ENCODE measurements at regions not wholly inside any gene's neighbourhood (a gene's known extent, or its start where the extent isn't known, plus 50 kb on each side); places are given as distances from the start of the nearest gene placed in this dataset.

DNA sequence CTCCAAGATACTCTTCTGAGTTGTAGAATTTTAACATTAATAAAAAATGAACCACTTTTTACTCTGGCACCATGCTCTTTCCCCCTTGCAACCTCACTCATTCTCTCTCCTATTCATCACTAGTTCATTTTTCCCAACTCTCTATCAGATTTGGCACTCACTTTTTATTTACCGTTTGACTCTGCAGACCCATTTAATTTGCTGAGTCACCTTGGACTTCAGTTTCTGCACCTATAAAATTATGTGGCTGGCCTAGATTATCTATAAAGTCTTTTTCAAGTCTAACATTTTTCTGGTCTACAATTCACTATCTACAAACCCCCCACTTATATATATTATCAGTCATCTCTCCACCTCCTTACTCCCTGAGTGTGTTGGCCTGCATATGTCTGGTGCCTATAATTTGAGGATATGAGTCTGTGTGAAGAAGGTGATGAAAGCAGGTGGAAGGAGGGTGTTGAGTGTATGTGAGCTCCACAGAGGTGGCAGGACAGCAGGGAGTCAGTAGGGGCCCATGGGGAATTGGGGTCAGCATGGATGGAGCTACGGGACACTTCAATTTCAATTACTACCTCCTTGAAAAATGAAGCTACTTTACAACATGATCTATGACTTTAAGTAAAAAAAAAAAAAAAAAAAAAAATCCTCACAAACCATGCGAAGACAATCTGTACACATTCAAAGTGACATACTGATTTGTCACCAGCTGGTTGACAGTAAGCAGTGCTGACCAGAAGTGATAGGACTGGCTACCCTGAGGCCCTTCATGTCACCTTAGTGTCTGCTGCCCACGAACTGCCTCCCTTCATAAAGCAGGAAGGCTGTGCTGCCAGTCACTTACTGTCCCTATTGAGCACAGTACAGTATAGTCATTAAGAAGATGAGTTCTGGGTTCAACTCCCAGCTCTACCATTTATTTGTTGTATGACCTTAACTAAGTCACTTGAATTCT lies 334.2 kb upstream of the IL12A start:
- TF ChIP-seq, protein P1, sequence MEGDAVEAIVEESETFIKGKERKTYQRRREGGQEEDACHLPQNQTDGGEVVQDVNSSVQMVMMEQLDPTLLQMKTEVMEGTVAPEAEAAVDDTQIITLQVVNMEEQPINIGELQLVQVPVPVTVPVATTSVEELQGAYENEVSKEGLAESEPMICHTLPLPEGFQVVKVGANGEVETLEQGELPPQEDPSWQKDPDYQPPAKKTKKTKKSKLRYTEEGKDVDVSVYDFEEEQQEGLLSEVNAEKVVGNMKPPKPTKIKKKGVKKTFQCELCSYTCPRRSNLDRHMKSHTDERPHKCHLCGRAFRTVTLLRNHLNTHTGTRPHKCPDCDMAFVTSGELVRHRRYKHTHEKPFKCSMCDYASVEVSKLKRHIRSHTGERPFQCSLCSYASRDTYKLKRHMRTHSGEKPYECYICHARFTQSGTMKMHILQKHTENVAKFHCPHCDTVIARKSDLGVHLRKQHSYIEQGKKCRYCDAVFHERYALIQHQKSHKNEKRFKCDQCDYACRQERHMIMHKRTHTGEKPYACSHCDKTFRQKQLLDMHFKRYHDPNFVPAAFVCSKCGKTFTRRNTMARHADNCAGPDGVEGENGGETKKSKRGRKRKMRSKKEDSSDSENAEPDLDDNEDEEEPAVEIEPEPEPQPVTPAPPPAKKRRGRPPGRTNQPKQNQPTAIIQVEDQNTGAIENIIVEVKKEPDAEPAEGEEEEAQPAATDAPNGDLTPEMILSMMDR (IDR thresholded peaks at IDR 0.05; ENCODE audit: poor library complexity, severe bottlenecking), result no peak
- TF ChIP-seq MXI1 (conservative IDR thresholded peaks at IDR 0.05; ENCODE audit: poor library complexity, severe bottlenecking), result no peak
- no peak for TF ChIP-seq REST (IDR thresholded peaks at IDR 0.05; ENCODE audit: borderline replicate concordance)
- TF ChIP-seq TAF1 (IDR thresholded peaks at IDR 0.05; ENCODE audit: low read depth), result no peak
- no peak for TF ChIP-seq POLR2AphosphoS5 (IDR thresholded peaks at IDR 0.05)
- no peak for TF ChIP-seq RAD21 (conservative IDR thresholded peaks at IDR 0.05)
- TF ChIP-seq EZH2 (IDR thresholded peaks at IDR 0.05; ENCODE audit: borderline replicate concordance, insufficient read depth, low read length, poor library complexity, severe bottlenecking), result no peak
- no peak for TF ChIP-seq EP300 (conservative IDR thresholded peaks at IDR 0.05; ENCODE audit: poor library complexity, severe bottlenecking)

Data from neural cell (in vitro differentiated cells).